Right atrium auricular region (tissue), 2 donors: ENCODE measurements at regions not wholly inside any gene's neighbourhood (a gene's known extent, or its start where the extent isn't known, plus 50 kb on each side); places are given as distances from the start of the nearest gene placed in this dataset.

Experiments used
- DNase-seq: peaks from one replicate; pipeline ENCODE4 v3.0.0-alpha.2; 2019; ENCODE audit warnings: low spot score
- H3K27ac ChIP-seq, 2 donors: fragments of 200-600 bp; sonication (generic); 1 replicate in 1 of 2; 2 replicates in 1 of 2; pipeline ENCODE4 v1.5.1; 2016 to 2019
- H3K27me3 ChIP-seq, 2 donors: fragments of 200-600 bp; sonication (generic); one replicate each; pipeline versions ENCODE4 v1.5.1 to v1.6.0; 2017 to 2019
- H3K36me3 ChIP-seq: fragments of 200-600 bp; sonication (generic); one replicate; pipeline ENCODE4 v1.5.1; 2016
- H3K4me1 ChIP-seq, 2 donors: fragments of 200-600 bp; sonication (generic); one replicate each; pipeline versions ENCODE4 v1.5.1 to v1.6.0; 2017 to 2019
- H3K4me3 ChIP-seq, 2 donors: fragments of 200-600 bp; sonication (generic); 1 replicate in 1 of 2; 2 replicates in 1 of 2; pipeline ENCODE4 v1.5.1; 2017 to 2019; ENCODE audit warnings: mild to moderate bottlenecking in 1 of 2, moderate library complexity in 1 of 2
- H3K9me3 ChIP-seq, 2 donors: fragments of 200-600 bp; sonication (generic); one replicate each; pipeline ENCODE4 v1.5.1; 2019
- CTCF ChIP-seq, 2 donors: fragments of 200-600 bp; sonication (generic); IDR thresholded peaks; one replicate each; pipeline ENCODE4 v1.5.1; 2019; ENCODE audit warnings: antibody characterized with exemption in 2 of 2

- Histone ChIP-seq H3K36me3 (no peaks in the 10 kb centered on the region), H3K27me3 (no peaks in the 10 kb centered on the region), H3K4me3 (no peak overlapping the region), H3K4me1 (no peaks in the 10 kb centered on the region), H3K9me3 (no peaks in the 10 kb centered on the region), H3K27ac (no peak overlapping the region)
- DNase-seq = no peak
- no peak for TF ChIP-seq CTCF (IDR thresholded peaks at IDR 0.05)
Measured at GRCh38 chr3:154970797-154971196, 109.3 kb upstream of the MME start.

GRCh38 chr3:154969366-154969765, 110.8 kb upstream of the MME start:
- no peaks in the 10 kb centered on the region for H3K27me3 ChIP-seq
- no peak overlapping the region for H3K4me3 ChIP-seq
- DNase-seq = no peak
- no peaks in the 10 kb centered on the region for H3K9me3 ChIP-seq
- no peak overlapping the region for H3K27ac ChIP-seq
- no peak for TF ChIP-seq CTCF (IDR thresholded peaks at IDR 0.05)
- no peaks in the 10 kb centered on the region for H3K4me1 ChIP-seq
- no peaks in the 10 kb centered on the region for H3K36me3 ChIP-seq

DNA sequence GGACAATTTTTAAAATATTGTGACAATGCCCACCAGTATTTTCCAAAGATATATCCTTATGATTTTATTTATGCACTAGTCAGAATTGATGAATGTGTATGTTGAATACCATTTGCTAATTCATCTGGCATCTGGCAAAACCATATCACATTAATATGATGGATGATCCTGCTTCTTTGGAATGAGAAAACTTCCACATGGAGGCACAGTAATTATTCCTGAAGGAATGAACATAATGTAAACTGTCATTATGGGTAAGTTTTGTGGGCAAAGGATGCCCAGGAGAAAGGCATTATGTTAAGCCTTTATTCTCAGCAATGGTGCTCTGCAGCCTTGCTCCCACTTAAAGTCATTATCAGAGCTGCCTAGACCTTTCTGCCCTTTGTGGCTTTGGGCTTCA, 113.0 kb upstream of the MME start:
- Histone ChIP-seq H3K4me3 (no peak overlapping the region), H3K9me3 (no peaks in the 10 kb centered on the region), H3K27ac (no peak overlapping the region), H3K36me3 (no peaks in the 10 kb centered on the region), H3K27me3 (no peaks in the 10 kb centered on the region), H3K4me1 (no peaks in the 10 kb centered on the region)
- no peak for TF ChIP-seq CTCF (IDR thresholded peaks at IDR 0.05)
- no peak for DNase-seq

- no peak overlapping the region for H3K27ac ChIP-seq
- TF ChIP-seq CTCF (IDR thresholded peaks at IDR 0.05) = no peak
- no peaks in the 10 kb centered on the region for H3K27me3 ChIP-seq
- no peak for DNase-seq
- H3K4me3 ChIP-seq = no peak overlapping the region
- H3K36me3 ChIP-seq = no peaks in the 10 kb centered on the region
- peaks cover 0 to 6% of the 10 kb centered on the region in 2 donors for H3K9me3 ChIP-seq
- no peaks in the 10 kb centered on the region for H3K4me1 ChIP-seq
Measured at GRCh38 chr3:154956815-154957214, 123.3 kb upstream of the MME start.

DNA sequence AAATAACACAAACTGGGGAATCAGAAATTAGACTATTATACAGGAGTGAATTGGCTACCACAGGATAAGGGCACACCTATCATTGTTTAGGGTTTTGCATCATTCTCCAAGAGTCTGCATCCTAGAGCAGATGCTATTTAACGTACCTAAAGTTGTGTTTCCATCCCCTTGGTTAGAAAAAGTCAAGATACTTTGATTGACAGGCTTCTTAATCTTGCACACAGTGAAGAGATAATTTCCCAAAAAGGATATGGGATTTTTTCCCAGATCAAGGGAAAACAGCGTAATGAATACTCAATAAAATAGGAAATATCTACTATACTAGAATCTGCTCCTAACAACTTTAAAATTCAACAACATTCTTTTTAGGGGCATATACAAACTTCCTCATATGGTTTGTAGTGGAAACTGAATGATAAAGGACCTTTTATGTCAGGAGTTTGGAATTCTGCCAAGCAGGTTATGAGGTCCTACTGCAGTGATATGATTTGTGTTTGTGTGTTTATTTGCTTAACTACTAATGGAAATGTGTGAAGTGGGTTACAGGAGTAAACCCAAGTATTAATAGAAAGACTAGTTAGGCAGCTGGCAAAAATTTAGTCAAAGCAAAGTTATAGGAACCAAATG, 124.1 kb upstream of the MME start:
- Histone ChIP-seq H3K27me3 (no peaks in the 10 kb centered on the region), H3K4me3 (no peak overlapping the region), H3K9me3 (peaks cover 0 to 14% of the 10 kb centered on the region in 2 donors), H3K36me3 (no peaks in the 10 kb centered on the region), H3K27ac (no peak overlapping the region), H3K4me1 (no peaks in the 10 kb centered on the region)
- TF ChIP-seq CTCF (IDR thresholded peaks at IDR 0.05) = no peak
- DNase-seq = no peak

GRCh38 chr3:154954757-154955156, 125.4 kb upstream of the MME start:
- peak in 1 of 2 donors; percentile 13 for TF ChIP-seq CTCF (IDR thresholded peaks at IDR 0.05)
- no peak for DNase-seq
- H3K27me3 ChIP-seq = no peaks in the 10 kb centered on the region
- no peak overlapping the region for H3K4me3 ChIP-seq
- no peak overlapping the region for H3K27ac ChIP-seq
- H3K36me3 ChIP-seq = no peaks in the 10 kb centered on the region
- peaks cover 0 to 15% of the 10 kb centered on the region in 2 donors for H3K9me3 ChIP-seq
- H3K4me1 ChIP-seq = no peaks in the 10 kb centered on the region
